Body of pancreas (tissue), 4 donors: ENCODE measurements at regions not wholly inside any gene's neighbourhood (a gene's known extent, or its start where the extent isn't known, plus 50 kb on each side); places are given as distances from the start of the nearest gene placed in this dataset.

ENCODE experiments used
- POLR2A ChIP-seq, 3 donors: fragments of 450-650 bp; IDR thresholded peaks; one replicate each; pipeline ENCODE4 v1.6.1; 2016; ENCODE audit warnings: antibody characterized with exemption in 3 of 3, mild to moderate bottlenecking in 2 of 3
- TF ChIP-seq, protein P1 (sequence below), 7 experiments: fragments of 450-650 bp in 4 of 7; fragments of 200-600 bp in 3 of 7; sonication (generic) in 3 of 7; IDR thresholded peaks; one replicate each; pipeline ENCODE4 v1.5.1; 2016 to 2019; ENCODE audit warnings: antibody characterized with exemption in 7 of 7

DNA sequence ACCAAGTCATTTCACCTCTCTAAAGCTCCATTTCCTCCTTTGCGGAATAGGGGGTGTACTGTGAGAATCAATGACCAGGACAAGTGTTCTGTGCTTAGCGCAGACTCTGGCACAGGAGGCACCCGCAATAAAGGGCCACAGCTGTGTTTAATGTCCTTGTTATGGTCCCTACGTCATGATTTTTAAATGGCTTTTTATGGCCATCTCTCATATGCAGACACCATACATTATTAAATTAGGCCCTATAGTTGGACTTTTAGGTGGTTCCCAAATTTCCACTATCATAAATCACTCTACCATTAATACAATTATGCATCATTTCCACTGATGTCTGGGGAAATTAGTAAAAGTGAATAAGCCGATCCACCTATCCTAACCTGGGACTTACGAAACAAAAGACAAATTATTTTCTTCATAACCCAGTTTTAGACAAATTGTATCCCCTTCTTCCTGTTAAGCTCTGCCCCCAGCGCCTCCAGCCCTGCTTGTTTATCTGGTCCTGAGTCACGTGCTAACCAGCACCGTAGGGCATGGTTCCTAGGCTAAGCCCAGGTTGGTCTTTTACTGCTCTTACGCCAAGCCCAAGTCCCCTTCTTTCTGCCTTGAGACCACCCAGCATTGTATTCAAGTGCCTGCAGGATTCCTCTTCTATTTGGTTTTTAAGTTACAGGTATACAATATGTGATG lies 278.3 kb downstream of the SHQ1 start:
- TF ChIP-seq, protein P1, sequence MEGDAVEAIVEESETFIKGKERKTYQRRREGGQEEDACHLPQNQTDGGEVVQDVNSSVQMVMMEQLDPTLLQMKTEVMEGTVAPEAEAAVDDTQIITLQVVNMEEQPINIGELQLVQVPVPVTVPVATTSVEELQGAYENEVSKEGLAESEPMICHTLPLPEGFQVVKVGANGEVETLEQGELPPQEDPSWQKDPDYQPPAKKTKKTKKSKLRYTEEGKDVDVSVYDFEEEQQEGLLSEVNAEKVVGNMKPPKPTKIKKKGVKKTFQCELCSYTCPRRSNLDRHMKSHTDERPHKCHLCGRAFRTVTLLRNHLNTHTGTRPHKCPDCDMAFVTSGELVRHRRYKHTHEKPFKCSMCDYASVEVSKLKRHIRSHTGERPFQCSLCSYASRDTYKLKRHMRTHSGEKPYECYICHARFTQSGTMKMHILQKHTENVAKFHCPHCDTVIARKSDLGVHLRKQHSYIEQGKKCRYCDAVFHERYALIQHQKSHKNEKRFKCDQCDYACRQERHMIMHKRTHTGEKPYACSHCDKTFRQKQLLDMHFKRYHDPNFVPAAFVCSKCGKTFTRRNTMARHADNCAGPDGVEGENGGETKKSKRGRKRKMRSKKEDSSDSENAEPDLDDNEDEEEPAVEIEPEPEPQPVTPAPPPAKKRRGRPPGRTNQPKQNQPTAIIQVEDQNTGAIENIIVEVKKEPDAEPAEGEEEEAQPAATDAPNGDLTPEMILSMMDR (IDR thresholded peaks at IDR 0.05), result no peak
- no peak for TF ChIP-seq POLR2A (IDR thresholded peaks at IDR 0.05)
